ENCODE measurements at regions not wholly inside any gene's neighbourhood (a gene's known extent, or its start where the extent isn't known, plus 50 kb on each side); places are given as distances from the start of the nearest gene placed in this dataset.

- TF ChIP-seq, protein P1, sequence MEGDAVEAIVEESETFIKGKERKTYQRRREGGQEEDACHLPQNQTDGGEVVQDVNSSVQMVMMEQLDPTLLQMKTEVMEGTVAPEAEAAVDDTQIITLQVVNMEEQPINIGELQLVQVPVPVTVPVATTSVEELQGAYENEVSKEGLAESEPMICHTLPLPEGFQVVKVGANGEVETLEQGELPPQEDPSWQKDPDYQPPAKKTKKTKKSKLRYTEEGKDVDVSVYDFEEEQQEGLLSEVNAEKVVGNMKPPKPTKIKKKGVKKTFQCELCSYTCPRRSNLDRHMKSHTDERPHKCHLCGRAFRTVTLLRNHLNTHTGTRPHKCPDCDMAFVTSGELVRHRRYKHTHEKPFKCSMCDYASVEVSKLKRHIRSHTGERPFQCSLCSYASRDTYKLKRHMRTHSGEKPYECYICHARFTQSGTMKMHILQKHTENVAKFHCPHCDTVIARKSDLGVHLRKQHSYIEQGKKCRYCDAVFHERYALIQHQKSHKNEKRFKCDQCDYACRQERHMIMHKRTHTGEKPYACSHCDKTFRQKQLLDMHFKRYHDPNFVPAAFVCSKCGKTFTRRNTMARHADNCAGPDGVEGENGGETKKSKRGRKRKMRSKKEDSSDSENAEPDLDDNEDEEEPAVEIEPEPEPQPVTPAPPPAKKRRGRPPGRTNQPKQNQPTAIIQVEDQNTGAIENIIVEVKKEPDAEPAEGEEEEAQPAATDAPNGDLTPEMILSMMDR (IDR thresholded peaks at IDR 0.05): no peak
- Histone ChIP-seq H3K27me3 (ENCODE audit: control insufficient read depth in 1 of 2, insufficient read depth in 2 of 2, low read length in 2 of 2) (no peaks in the 10 kb centered on the region), H3K4me1 (ENCODE audit: insufficient read depth, low read length) (no peaks in the 10 kb centered on the region), H3K9me3 (ENCODE audit: control insufficient read depth in 1 of 2, insufficient read depth in 1 of 2, low read length in 2 of 2) (peaks cover 0 to 5% of the 10 kb centered on the region in 2 experiments), H3K4me3 (ENCODE audit: low read length) (no peak overlapping the region), H3K27ac (ENCODE audit: low read depth in 1 of 2, low read length in 2 of 2) (no peak overlapping the region), H3K36me3 (ENCODE audit: insufficient read depth, low read length) (no peaks in the 10 kb centered on the region)
- H3K27me3 Mint-ChIP-seq: no peaks in the 10 kb centered on the region
- no peaks in the 10 kb centered on the region for H3K36me3 Mint-ChIP-seq (ENCODE audit: low read depth)
- no peak overlapping the region for H3K27ac Mint-ChIP-seq
- no peak for DNase-seq
- ChIA-PET POLR2A (no interaction called here), CTCF (no interaction called here)
- ATAC-seq (ENCODE audit: poor library complexity): no peak
- intact Hi-C loops (cut with DNase I, micrococcal nuclease): no loop called here
- H3K9me3 Mint-ChIP-seq: peaks cover 2% of the 10 kb centered on the region
- no peaks in the 10 kb centered on the region for H3K4me1 Mint-ChIP-seq (ENCODE audit: low read depth)
- no peak overlapping the region for H3K4me3 Mint-ChIP-seq
Measured at GRCh38 chr12:60252359-60253096, 656.7 kb downstream of the SLC16A7 start.

GRCh38 chr12:60255044-60255443 lies 659.2 kb downstream of the SLC16A7 start:
- no peaks in the 10 kb centered on the region for H3K36me3 ChIP-seq (ENCODE audit: insufficient read depth, low read length)
- H3K27me3 Mint-ChIP-seq: no peaks in the 10 kb centered on the region
- H3K9me3 ChIP-seq (ENCODE audit: control insufficient read depth in 1 of 2, insufficient read depth in 1 of 2, low read length in 2 of 2): peaks cover 0 to 5% of the 10 kb centered on the region in 2 experiments
- no peaks in the 10 kb centered on the region for H3K27me3 ChIP-seq (ENCODE audit: control insufficient read depth in 1 of 2, insufficient read depth in 2 of 2, low read length in 2 of 2)
- TF ChIP-seq, protein P1 (IDR thresholded peaks at IDR 0.05): no peak
- no peak for ATAC-seq (ENCODE audit: poor library complexity)
- ChIA-PET CTCF (no interaction called here), POLR2A (no interaction called here)
- no peaks in the 10 kb centered on the region for H3K36me3 Mint-ChIP-seq (ENCODE audit: low read depth)
- no peak overlapping the region for H3K27ac Mint-ChIP-seq
- no peak overlapping the region for H3K4me3 ChIP-seq (ENCODE audit: low read length)
- no peak for DNase-seq
- H3K27ac ChIP-seq (ENCODE audit: low read depth in 1 of 2, low read length in 2 of 2): no peak overlapping the region
- intact Hi-C loops (cut with DNase I, micrococcal nuclease): no loop called here
- no peaks in the 10 kb centered on the region for H3K4me1 Mint-ChIP-seq (ENCODE audit: low read depth)
- H3K4me1 ChIP-seq (ENCODE audit: insufficient read depth, low read length): no peaks in the 10 kb centered on the region
- H3K9me3 Mint-ChIP-seq: peaks cover 2% of the 10 kb centered on the region
- H3K4me3 Mint-ChIP-seq: no peak overlapping the region

DNA sequence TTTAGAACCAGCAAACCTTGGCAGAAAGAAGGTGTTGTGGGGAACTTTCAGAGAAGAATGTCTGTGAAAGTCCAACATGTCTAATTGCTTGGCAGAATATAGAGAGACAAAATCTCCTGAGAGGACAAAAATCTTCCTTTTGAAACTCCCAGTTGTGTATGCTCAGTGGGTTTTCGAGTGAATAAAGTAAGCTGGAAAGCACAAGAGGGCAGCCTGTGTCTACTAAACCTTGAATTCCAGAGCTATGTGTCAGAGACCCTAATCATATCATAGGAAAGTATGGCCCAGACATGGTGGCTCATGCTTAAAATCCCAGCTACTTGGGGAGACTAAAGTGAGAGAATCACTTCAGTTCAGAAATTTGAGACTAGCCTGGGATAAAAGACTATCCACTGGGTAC lies 661.2 kb downstream of the SLC16A7 start:
- no peaks in the 10 kb centered on the region for H3K36me3 ChIP-seq (ENCODE audit: insufficient read depth, low read length)
- TF ChIP-seq, protein P1 (IDR thresholded peaks at IDR 0.05): no peak
- POLR2A ChIA-PET: no interaction called here
- peaks cover 2% of the 10 kb centered on the region for H3K9me3 Mint-ChIP-seq
- intact Hi-C loops (cut with DNase I, micrococcal nuclease): no loop called here
- H3K36me3 Mint-ChIP-seq (ENCODE audit: low read depth): no peaks in the 10 kb centered on the region
- no peak for ATAC-seq (ENCODE audit: poor library complexity)
- no peak for DNase-seq
- H3K27ac ChIP-seq (ENCODE audit: low read depth in 1 of 2, low read length in 2 of 2): no peak overlapping the region
- no peaks in the 10 kb centered on the region for H3K27me3 ChIP-seq (ENCODE audit: control insufficient read depth in 1 of 2, insufficient read depth in 2 of 2, low read length in 2 of 2)
- H3K4me1 Mint-ChIP-seq (ENCODE audit: low read depth): no peaks in the 10 kb centered on the region
- peaks cover 0 to 5% of the 10 kb centered on the region in 2 experiments for H3K9me3 ChIP-seq (ENCODE audit: control insufficient read depth in 1 of 2, insufficient read depth in 1 of 2, low read length in 2 of 2)
- no peak overlapping the region for H3K27ac Mint-ChIP-seq
- CTCF ChIA-PET: no interaction called here
- no peak overlapping the region for H3K4me3 Mint-ChIP-seq
- no peaks in the 10 kb centered on the region for H3K27me3 Mint-ChIP-seq
- H3K4me3 ChIP-seq (ENCODE audit: low read length): no peak overlapping the region
- H3K4me1 ChIP-seq (ENCODE audit: insufficient read depth, low read length): no peaks in the 10 kb centered on the region
